Activated CD4-positive, alpha-beta memory T cell treated with anti-CD3 and anti-CD28 coated beads, Interleukin-2, amount 10 ng/mL, durations not matched to agents 7 days and 5 days (primary cell): ENCODE measurements at regions not wholly inside any gene's neighbourhood (a gene's known extent, or its start where the extent isn't known, plus 50 kb on each side); places are given as distances from the start of the nearest gene placed in this dataset.

Source experiments
- CTCF ChIA-PET: fragments of 350-600 bp; sonication (Branson Sonifier 250); formaldehyde crosslinking; loops from one replicate; lab custom pipeline; 2021; ENCODE audit warnings: antibody characterized with exemption, inconsistent platforms; lab: Charles Lee
- POLR2A ChIA-PET: fragments of 350-600 bp; sonication (Branson Sonifier 250); formaldehyde crosslinking; loops from one replicate; lab custom pipeline; 2021; ENCODE audit warnings: antibody characterized with exemption; lab: Charles Lee
- DNase-seq: peaks from one replicate; pipeline ENCODE4 v3.0.0-alpha.2; 2020
- H3K27ac Mint-ChIP-seq: one replicate; pipeline ENCODE4 v1.8.0; 2021; ENCODE audit warnings: mild to moderate bottlenecking, mixed read lengths
- H3K27me3 Mint-ChIP-seq: one replicate; pipeline ENCODE4 v1.8.0; 2021; ENCODE audit warnings: mixed read lengths
- H3K36me3 Mint-ChIP-seq: one replicate; pipeline ENCODE4 v1.8.0; 2021; ENCODE audit warnings: low read depth, mixed read lengths
- H3K4me1 Mint-ChIP-seq: one replicate; pipeline ENCODE4 v1.8.0; 2021; ENCODE audit warnings: mixed read lengths
- H3K4me3 Mint-ChIP-seq: one replicate; pipeline ENCODE4 v1.8.0; 2021; ENCODE audit warnings: mild to moderate bottlenecking, mixed read lengths
- H3K9me3 Mint-ChIP-seq: one replicate; pipeline ENCODE4 v1.8.0; 2021; ENCODE audit warnings: mixed read lengths

DNA sequence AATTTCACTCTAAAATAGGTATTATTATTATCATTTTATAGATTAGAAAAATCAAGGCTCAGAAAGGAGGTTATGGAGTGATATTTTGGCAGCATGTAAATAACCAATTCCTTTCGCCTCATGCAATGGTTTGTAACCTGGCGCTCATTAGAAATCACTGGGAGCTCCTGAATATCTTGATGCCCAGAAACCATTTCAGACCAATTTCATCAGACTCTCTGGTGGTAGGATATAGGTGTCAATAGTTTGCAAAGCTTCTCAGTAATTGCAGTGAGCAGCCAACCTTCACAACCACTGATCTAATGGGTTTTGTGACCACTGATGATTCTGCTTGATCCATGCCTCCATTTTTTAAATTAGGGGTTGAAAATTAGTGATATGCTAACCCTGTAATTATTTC, 57.8 kb upstream of the ZC3H12C start:
- H3K27ac Mint-ChIP-seq = no peak overlapping the region
- ChIA-PET CTCF (no interaction called here), POLR2A (no interaction called here)
- H3K4me3 Mint-ChIP-seq = no peak overlapping the region
- H3K36me3 Mint-ChIP-seq = no peaks in the 10 kb centered on the region
- no peaks in the 10 kb centered on the region for H3K9me3 Mint-ChIP-seq
- DNase-seq = no peak
- H3K27me3 Mint-ChIP-seq = peaks cover 6% of the 10 kb centered on the region
- no peaks in the 10 kb centered on the region for H3K4me1 Mint-ChIP-seq

DNA sequence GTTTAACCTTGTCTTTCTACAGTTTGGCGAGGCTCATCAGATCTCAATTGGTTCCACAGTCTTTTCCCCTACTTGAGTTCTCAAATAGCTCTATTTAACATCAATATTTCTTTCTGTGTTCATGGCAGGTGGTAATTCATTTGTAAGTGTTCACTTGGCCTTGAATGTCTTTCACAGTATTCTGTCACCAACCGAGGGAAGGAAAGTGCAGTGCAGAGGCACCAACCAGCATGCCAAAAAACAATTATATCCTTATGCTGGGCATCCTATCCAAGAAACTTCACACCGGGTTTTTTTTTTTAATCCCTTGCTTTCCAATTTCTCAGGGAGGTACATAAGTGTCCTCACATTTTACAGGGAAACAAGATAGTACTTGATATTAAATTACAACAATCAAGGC, 55.0 kb upstream of the ZC3H12C start:
- H3K9me3 Mint-ChIP-seq = no peaks in the 10 kb centered on the region
- H3K4me1 Mint-ChIP-seq = no peaks in the 10 kb centered on the region
- ChIA-PET CTCF (no interaction called here), POLR2A (no interaction called here)
- no peak overlapping the region for H3K27ac Mint-ChIP-seq
- no peaks in the 10 kb centered on the region for H3K36me3 Mint-ChIP-seq
- peaks cover 12% of the 10 kb centered on the region for H3K27me3 Mint-ChIP-seq
- no peak overlapping the region for H3K4me3 Mint-ChIP-seq
- DNase-seq = no peak
